GM12878 (cell line): ENCODE measurements at regions not wholly inside any gene's neighbourhood (a gene's known extent, or its start where the extent isn't known, plus 50 kb on each side); places are given as distances from the start of the nearest gene placed in this dataset.

ENCODE experiments used
- FOXK2 ChIP-seq: fragments of 450-650 bp; IDR thresholded peaks from 2 replicates; pipeline ENCODE4 v1.6.1; 2017; ENCODE audit warnings: mild to moderate bottlenecking, moderate library complexity
- POLR2A ChIP-seq: IDR thresholded peaks from 2 replicates; pipeline ENCODE4 v1.6.1; 2011; ENCODE audit warnings: low read depth, mild to moderate bottlenecking, low read length
- POLR2AphosphoS5 ChIP-seq: IDR thresholded peaks from 2 replicates; pipeline ENCODE4 v1.6.1; 2011; ENCODE audit warnings: mild to moderate bottlenecking, low read length, inconsistent platforms

GRCh38 chr11:28735511-28735910 is 627.3 kb downstream of the METTL15 start:
- TF ChIP-seq POLR2A: no peak
- TF ChIP-seq FOXK2: no peak
- no peak for TF ChIP-seq POLR2AphosphoS5
